Stimulated activated CD8-positive, alpha-beta memory T cell treated with anti-CD3 and anti-CD28 coated beads, Interleukin-15, amount 100 ng/mL, for 48 hours (primary cell): ENCODE measurements at regions not wholly inside any gene's neighbourhood (a gene's known extent, or its start where the extent isn't known, plus 50 kb on each side); places are given as distances from the start of the nearest gene placed in this dataset.
"Not testable (repeated sequence)": the region's sequence is repeated elsewhere in the genome, so short reads cannot be mapped to it uniquely, and the experiment has no call there.

Experiments
- DNase-seq, 2 donors: peaks; one replicate each; pipeline ENCODE4 v3.0.0-alpha.2; 2020; ENCODE audit warnings: low read depth in 2 of 2

DNA sequence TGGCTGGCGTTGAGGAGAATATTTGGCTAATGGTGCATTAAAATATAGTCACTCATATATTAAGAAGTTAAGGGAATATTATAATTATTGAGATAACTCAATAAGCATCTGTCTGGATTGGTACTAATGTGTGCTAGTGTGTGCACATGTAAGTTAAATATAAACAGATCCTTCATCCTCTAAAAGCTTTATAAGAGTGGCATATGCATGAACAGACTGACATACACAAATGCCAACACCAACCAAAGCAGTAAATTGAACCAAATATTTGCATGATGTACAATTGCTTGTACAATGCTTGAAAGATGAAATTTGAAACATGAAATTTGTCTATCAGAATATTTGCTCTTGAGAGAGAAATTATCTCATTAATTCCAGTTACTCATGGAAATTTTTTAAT lies 344.9 kb downstream of the ADGRL2 start:
- DNase-seq, result no peak

DNA sequence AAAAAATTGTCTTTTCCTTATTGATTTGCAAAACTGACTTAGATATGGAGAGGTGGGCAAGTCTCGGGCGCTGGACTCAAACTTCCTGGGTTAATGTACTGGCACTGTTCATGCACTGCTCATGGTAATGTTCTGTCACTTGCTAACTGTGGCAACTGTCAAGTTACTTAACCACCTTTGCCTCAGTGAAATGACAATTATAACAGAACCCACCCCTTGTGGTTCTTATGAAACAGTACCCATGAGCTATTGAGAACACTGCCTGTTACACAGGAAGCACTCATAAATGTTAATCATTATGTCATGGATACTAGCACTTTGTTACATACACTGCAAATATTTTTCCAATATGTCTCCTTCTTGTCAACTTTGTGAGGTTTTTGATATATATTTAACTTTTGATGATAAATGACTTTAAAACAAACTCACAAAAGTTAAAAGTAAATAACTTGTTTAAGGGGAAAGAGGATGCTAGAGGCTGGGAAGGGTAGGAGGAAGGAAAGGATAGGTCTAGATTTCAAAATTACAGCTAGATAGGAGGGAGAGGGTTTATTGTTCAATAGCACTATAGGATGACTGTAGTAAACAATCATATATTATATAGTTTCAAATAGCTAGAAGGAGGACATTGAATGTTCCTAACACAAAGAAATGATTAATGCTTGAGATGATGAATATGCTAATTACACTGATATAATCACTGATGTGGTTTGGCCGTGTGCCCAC lies 342.5 kb downstream of the ADGRL2 start:
- DNase-seq, result no peak

DNA sequence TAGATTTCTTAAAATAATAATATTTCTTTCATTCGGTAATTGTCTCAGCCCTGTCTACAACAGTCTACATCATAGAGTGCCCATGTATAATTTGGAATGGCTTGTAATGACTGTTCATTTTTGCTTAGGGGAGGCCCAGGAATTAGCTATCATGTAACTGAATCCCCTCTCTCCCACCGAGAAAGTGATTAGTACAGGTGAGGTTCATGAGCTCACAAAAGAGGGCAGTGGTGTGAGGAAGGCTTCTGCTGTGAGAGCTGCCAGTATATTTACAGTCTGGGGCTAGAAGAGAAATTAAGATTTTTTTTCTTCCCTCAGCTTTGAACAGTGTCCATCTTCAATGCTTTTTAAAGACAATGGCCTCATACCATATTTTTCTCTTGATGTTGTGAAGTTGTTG lies 340.7 kb downstream of the ADGRL2 start:
- no peak for DNase-seq

DNA sequence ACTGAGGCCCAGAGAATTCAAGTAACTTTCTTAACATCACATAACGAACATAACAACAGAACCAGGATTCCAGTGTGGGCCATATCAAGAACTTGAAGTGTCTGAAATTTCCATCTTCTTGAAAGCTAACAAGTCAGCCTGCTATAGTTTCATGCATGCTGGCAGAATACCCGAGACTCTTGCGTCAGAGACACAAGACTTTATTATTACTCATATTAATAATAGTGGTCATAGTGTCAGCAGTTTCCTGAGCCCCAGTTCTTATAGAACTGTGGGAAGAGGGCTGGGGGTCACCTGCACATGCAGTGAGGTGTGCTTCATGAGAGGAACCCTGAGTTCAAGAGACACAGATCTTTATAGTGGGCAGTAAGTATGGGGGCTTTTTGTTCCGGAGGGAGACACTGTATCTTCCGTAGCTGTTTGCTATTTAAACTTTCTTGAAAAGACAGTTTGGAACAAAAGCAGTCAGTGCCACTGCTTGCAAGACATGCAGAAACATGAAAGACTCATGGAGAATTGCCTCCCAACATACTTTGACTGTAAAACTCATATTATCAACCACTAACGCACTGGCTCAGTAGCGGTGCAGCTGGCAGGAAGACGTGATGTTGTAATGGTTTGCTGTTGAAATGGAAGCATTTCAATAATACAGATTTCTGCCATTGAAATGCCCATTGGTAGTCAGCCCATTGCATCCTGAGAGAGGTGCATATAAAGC lies 339.2 kb downstream of the ADGRL2 start:
- DNase-seq, result no peak

DNA sequence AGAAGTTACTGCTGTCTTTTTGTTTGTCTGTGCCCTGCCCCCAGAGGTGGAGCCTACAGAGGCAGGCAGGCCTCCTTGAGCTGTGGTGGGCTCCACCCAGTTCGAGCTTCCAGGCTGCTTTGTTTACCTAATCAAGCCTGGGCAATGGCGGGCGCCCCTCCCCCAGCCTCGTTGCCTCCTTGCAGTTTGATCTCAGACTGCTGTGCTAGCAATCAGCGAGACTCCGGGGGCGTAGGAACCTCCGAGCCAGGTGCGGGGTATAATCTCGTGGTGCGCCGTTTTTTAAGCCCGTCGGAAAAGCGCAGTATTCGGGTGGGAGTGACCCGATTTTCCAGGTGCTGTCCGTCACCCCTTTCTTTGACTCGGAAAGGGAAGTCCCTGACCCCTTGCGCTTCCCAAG lies 335.6 kb downstream of the ADGRL2 start:
- not testable (repeated sequence) for DNase-seq

DNA sequence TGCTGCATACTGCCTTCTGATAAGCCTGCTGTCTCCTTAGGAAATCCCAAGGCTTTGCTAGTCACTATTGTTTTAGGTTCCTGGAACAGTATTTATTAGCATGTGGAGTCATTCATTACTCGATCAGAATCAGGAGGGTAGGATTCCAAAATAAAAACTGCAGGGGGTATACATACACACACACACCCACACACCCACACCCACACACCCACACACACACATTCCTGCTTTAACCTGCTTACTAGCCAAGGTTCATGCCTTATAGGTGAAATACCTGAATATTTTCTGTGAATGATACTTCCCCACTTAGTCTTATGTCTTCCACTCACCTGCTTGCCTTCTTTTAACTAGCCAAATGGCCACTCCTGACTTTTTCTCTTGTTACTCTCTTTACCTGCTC lies 325.1 kb downstream of the ADGRL2 start:
- DNase-seq, result no peak

DNA sequence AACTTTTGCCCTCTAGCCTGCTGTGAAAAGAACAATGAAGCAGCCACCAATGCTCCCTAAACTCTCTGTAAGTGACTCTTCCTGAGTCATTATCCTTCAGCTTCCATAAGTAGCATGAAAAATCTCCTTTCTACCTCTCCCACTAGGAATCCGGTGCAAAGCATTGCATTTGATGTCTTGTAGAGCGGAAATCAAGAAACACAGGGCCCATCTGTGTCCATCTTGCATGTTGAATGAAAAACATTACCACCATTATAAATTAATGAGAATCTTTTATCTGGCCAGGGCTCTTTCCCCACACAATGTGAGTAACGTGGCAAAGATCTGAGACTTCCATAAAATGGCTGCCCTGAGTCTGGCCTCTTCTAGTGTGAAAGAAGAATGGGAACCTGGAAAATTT lies 324.4 kb downstream of the ADGRL2 start:
- DNase-seq, result no peak

DNA sequence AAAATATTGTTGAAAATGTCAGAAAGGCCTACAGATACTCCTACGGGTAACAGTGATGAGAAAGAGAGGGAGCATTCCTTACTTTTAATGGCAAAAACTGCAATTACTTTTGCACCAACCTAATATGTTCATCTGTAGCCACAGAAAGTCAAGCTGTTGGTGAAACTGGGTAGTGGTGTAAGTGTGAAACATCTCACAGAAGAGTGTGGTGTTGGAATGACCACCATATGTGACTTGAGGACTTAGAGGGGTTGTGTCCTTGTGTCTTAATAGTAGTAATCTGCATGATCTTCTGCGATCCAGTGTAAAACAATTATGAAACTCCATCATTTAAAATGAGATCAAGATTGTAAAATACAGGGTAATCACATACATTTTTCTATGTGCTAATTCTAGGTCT lies 320.7 kb downstream of the ADGRL2 start:
- DNase-seq, result no peak

DNA sequence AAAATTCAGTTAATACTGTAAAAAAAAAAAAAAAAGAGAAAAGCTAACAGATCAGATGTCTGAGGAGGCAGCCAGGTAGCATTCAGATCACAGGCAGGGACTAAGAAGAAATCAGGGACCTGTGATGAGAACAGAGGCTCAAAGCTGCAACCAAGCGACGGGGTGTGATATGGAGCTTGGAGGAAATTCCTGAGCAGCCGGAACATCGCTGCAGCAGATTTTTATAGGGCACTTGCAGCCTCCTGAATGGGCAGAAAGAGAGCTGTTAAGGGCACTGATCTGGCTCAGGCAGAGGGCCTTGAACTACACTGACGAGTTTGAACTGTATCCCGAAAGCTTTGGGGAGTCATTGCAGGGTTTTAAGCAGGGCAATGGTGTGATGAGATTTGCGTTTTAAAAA lies 315.4 kb downstream of the ADGRL2 start:
- no peak for DNase-seq

DNA sequence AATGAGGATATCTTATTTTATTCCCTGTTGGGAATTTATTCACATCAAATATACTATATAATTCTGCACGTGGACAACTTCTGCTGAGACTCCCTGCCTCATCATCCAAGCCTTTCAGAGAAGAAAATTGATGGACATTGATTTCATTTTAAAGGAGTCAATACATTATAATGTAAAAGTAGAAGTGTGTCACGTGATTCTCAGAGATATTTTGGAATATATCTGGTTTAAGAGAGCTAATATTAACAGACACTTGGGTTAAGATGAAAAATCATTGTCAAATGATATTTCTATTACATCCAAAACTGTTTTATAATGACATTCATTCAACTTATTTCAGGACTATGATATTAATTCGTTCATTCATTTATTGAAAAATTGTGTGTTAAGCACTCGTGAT lies 314.2 kb downstream of the ADGRL2 start:
- no peak for DNase-seq

DNA sequence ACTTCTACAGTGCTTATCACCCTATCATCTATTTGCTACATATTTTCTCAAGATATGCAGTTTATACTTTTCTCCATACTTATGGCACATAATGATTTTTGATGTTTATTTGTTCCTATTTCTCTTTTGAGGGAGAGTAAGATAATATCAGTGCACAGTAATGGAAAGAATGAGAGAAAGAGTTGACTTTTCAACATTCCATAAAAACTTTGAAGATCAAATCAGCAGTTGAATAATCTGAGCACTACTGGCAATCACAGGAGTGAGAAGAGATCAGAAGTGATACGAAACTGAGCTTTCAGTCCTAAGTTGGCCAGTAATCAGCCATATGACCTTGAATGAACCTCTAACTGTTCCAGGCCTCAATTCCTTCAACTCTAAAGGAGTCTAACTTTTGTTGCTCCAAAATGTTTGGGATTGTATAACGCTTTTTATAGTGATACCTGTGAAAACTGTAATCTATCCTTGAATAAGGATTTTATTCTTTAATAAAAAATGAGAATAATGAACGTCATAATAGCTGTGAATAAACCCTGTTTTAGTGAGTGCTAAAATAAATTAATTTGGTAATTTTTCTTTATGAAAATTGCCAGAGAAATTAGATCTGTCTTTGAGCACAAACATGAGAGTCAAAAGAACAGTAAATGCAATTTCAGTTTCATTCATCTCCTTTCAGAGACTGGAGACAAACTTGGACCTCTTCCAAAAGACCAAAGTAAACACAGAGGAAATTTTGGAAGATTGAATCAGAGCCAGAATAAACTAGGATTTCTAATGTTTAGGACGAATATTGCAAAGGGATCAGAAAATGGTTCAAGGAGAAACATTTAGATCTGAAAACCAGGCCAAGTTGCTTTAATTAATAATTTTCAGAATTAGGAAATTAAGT lies 309.9 kb downstream of the ADGRL2 start:
- DNase-seq, result no peak

DNA sequence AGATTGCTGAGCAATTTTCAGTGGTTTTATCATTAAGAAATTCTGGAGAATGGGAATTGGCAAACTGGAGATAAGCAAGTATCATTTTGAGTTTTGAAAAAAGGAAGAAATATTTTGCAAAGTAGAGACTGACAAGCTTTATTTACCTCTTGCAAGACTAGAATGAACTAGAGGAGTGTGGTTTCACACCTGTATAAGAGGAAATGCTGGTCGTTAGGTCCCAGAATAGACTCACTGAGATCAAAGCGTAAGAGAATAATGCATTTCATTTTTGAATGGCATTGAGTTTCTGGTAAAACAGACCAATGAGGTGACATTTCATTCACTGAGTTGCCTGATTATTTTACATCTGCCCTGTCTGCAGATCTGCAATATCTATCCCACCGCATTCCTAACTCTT lies 308.1 kb downstream of the ADGRL2 start:
- DNase-seq, result no peak

DNA sequence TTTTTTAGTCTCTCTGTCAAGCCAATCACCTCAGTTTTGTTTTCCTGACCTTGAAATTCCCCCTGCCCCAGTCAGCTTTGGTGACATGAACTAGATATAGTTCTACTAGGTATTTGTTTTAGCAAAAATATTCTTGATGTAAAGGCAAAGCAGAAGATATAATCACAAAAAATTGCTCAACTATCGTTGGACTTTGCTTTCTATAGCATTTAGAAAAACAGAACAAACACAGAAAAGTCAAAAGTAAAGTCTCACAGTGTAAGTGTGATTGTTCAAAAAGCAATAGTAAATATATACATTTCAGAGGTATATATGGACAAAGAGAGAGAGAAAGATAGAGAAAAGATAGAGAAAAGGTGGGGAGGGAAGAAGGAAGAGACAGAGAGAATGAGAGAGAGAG lies 305.9 kb downstream of the ADGRL2 start:
- DNase-seq, result no peak

DNA sequence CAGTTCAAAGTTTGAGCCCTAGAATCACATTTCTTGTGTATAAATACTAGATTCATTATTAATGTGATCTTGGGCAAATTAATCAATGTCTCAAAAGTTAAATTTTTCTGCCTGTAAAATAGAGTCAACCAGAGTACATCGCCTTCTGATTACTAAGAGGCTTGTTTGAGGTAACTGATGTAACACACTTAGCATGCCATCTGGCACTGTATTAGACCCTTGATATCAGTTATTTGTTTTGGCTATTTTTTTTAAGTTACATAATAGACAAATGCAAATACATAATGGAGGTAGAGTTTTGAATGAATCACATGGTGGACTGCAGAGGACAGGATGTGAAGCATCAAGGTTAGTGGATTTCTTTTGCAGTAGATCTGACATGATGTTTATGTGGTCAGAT lies 298.4 kb downstream of the ADGRL2 start:
- DNase-seq, result no peak

DNA sequence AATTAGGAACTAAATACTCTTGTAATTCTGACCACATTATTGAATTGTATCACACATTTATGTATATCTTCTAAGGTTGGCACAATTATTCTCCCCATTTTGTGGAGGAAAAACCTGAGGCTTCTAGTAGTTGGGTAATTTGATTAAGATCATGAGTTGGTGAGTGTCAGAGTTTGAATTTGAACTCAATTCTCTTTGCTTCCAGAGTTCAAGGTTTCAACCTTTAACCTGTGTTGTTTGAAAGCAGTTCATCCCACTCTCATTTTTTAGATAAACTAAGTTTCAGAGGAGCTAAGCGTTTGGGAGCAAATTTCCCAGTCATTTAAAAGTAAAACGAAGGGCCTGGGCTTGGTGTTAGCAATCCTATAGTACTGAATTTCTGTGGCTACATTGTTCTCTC lies 293.4 kb downstream of the ADGRL2 start:
- DNase-seq, result no peak

DNA sequence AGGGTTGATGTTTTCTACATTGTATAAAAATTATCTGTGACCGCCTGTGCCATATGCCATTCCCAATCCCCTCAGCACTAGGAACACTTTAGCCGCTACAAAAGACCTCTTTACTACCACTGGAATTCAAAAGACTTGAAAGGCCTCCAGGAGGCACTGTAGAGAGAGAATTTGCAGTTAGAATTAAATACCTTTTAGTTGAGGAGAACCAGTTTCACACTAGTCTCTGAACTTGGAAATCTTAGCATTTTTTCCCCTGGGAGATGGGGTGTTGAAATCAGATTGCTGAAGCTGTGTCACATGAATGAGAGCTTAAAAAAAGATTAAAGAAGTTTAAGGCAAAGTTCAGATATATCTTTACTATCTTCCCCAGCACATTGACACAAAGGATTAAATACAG lies 291.0 kb downstream of the ADGRL2 start:
- DNase-seq, result no peak

DNA sequence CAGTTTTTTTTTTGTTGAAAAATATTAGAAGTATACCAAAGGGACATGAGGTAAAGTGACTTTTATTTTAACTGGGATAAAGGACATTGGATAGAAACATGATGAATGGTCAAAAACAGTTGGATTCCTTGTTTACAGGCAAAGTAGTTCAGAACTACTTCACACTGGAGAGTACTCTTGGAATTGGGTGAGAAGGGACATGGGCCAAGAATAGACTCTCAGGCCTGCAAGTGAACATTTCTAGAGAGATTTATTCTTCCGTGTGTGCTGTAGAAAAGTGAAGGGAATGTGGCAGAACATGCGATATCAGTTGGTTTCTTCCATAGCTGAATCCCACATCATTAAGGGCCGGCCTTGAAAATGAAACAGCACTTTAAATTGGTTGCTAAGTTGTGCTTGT lies 290.5 kb downstream of the ADGRL2 start:
- DNase-seq, result no peak

DNA sequence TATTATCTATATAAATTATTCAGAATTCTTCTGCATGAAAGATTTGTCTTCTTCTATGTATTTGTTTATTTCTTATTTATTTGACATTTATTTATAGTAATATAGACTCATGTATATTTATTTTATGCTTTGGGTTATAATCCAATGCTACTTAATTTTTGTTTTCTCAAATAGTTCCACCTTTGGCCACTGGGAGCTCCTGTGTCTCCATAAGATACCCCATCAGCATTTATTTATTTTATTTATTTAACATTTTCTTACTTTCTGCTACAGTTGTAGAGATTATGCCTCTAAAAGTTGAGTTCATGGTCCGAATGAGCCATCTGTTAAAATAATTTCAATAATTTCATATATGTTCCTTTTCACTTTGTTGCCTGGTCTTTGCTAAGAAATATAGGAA lies 289.4 kb downstream of the ADGRL2 start:
- no peak for DNase-seq

DNA sequence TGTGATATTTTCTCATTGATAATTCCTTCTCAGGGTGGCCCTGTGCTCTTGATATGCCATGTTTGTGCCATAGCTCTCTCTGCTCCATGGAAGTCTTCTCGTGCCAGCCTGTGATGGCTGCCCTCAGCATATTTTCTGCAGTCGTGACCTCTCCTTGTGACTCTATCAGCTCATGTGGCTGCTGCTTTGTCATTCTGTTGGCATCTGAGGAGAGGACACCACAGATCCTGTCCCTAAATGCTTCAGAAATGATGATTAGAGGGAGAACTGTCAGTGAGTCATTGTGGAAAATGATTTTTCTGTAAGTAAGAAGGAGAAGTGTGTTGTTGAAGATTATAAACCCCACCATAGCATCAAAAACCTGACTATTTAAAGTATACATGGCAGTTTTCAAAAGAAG lies 286.0 kb downstream of the ADGRL2 start:
- no peak for DNase-seq

DNA sequence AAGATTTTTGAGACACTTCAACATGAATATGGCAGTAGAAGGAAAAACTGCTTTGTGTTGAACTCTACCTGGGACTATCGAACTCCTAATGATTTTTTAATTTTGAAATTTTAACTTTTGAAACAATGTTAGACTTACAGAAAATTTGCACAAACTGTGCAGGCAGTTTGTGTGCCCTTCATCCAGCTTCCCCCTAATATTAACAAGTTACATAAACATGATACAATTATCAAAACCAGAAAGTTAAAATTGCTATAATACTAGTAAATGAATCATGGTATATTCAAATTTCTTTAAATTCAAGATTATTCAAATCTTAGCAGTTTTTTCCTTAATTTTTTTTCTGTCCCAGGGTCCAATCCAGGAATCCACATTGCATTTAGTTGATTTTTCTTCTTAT lies 278.9 kb downstream of the ADGRL2 start:
- DNase-seq, result no peak

DNA sequence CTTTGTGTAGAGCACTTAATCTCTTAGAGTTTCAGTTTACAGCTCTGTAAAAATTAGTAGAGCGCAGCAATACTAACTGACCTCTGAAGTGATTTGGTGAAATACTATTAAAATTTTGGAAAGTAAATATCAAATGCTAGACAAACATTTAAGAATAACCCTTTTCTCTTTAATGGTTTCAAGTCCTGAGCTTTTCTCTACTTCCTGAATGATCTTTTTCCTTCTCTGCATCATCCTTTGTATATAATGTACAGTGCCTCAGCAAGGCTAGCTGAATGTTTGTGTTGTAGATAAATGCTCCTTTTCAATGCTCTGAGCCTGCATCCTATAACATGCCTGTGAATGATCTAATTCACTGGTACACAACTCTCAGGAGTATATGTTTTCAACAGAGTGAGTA lies 272.9 kb downstream of the ADGRL2 start:
- no peak for DNase-seq

DNA sequence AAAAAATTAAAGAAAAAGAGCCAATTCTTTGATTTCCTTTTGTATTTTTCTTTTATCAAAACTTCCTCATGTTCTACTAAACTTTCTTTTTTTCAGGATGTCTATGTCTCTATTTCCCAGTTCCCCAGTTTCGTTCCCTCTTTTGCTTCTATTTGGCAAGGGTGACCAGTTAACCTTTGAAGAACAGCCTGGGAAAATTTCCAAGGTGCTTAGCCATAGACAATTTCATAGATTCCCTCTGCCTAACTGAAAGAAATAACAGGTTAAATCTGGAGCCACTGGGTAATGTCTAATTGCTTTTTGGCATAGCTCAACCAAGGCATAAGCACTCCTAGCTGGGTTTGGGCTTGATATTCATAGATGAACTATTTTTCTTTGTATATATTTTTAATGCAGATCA lies 272.3 kb downstream of the ADGRL2 start:
- no peak for DNase-seq

DNA sequence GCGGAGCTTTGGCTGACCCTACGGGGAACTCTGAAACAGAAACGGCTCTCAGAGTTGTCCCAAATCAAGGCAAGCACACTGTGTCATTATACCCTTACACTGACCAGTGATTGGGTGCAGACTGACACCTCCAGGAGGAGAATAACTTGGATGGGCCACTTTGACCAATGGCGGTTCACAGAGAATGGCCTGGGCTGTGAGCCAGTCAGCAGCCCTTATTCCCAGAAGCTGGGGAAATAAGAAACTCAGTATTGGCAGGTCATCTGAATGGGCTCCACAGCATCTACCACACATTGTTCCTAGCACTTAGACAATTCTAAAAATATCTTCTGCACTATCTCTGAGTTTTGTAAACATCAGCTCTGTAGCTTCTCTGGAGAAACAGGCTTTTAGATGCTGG lies 265.2 kb downstream of the ADGRL2 start:
- DNase-seq, result no peak
